Choroid plexus epithelial cell (primary cell): ENCODE measurements at regions not wholly inside any gene's neighbourhood (a gene's known extent, or its start where the extent isn't known, plus 50 kb on each side); places are given as distances from the start of the nearest gene placed in this dataset.

Experiments used
- DNase-seq: peaks from one replicate; pipeline ENCODE4 v3.0.0-alpha.2; 2010; ENCODE audit warnings: low read depth
- H3K4me3 ChIP-seq: 2 replicates; pipeline ENCODE4 v1.5.1; 2011; ENCODE audit warnings: low read depth, mild to moderate bottlenecking, control low read depth, low read length, moderate library complexity
- TF ChIP-seq, protein P1 (sequence below): conservative IDR thresholded peaks from 2 replicates; pipeline ENCODE4 v1.5.1; 2011; ENCODE audit warnings: low read depth, mild to moderate bottlenecking, control low read depth, inconsistent platforms, low read length, moderate library complexity

DNA sequence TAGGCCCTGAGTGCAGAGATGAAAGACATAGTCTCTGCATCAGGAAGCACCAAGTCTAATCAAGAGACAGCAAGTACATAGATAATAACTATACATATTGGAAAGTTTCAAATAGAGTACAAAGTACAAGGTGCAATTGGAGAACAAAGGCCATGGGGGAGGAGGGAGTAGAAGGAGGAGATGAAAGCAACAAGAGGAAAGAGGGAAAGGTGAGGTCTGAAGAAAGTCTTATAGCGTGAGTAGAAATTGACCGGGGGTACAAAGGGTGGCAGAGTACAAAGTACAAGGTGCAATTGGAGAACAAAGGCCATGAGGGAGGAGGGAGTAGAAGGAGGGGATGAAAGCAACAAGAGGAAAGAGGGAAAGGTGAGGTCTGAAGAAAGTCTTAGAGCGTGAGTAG lies 244.2 kb upstream of the JUN start:
- no peak for DNase-seq
- no peak overlapping the region for H3K4me3 ChIP-seq
- TF ChIP-seq, protein P1, sequence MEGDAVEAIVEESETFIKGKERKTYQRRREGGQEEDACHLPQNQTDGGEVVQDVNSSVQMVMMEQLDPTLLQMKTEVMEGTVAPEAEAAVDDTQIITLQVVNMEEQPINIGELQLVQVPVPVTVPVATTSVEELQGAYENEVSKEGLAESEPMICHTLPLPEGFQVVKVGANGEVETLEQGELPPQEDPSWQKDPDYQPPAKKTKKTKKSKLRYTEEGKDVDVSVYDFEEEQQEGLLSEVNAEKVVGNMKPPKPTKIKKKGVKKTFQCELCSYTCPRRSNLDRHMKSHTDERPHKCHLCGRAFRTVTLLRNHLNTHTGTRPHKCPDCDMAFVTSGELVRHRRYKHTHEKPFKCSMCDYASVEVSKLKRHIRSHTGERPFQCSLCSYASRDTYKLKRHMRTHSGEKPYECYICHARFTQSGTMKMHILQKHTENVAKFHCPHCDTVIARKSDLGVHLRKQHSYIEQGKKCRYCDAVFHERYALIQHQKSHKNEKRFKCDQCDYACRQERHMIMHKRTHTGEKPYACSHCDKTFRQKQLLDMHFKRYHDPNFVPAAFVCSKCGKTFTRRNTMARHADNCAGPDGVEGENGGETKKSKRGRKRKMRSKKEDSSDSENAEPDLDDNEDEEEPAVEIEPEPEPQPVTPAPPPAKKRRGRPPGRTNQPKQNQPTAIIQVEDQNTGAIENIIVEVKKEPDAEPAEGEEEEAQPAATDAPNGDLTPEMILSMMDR, result no peak

- peak; percentile 50 for DNase-seq
- no peak overlapping the region for H3K4me3 ChIP-seq
- TF ChIP-seq, protein P1, result no peak
Measured at GRCh38 chr1:59029411-59030167, 245.7 kb upstream of the JUN start.

GRCh38 chr1:59032228-59032627 lies 248.4 kb upstream of the JUN start:
- TF ChIP-seq, protein P1, result no peak
- DNase-seq, result no peak
- no peak overlapping the region for H3K4me3 ChIP-seq

- no peak for DNase-seq
- TF ChIP-seq, protein P1, result no peak
- H3K4me3 ChIP-seq, result no peak overlapping the region
Measured at GRCh38 chr1:59033761-59034160, 249.9 kb upstream of the JUN start.

GRCh38 chr1:59034925-59035324 lies 251.1 kb upstream of the JUN start:
- DNase-seq, result no peak
- TF ChIP-seq, protein P1, result no peak
- no peak overlapping the region for H3K4me3 ChIP-seq

DNA sequence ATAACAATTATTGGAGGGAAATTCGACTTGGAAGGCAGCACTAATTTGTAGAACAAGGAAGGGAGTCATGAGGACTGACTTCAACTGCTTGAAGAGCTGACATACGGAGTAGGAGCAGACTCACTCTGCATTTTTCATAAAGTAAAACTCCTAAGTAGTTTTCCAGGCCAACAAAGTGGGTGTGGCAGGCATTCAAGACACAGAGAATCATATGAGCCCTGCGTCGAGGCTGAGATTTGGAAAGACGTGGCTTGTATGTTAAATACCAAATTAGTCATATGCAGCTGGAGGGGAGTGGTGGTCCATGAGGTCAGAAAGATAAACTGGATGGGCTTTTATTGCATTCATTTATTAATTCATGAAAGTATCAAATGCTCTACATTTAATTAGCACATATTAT lies 255.7 kb upstream of the JUN start:
- no peak for DNase-seq
- TF ChIP-seq, protein P1, result no peak
- H3K4me3 ChIP-seq, result no peak overlapping the region

DNA sequence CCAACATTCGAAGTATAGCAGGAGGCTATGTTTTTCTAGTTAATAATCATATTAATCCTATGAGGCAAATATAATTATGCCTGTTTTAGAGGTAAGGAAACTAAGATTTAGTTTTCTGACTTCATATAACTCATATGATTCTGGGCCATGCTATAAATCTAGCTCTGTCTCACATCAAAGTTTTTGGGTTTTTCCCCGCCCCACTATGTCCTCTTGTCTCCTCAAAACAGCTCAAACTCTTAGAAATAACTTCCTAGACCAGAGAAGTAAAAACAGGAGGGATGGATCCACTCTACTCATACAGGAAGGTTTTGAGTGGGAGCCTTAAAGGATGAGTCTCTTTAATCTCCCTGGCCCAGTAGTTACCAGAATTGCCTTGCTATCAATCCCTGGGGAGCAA lies 256.4 kb upstream of the FGGY start:
- TF ChIP-seq, protein P1, result no peak
- H3K4me3 ChIP-seq, result no peak overlapping the region
- no peak for DNase-seq
